ENCODE measurements at regions not wholly inside any gene's neighbourhood (a gene's known extent, or its start where the extent isn't known, plus 50 kb on each side); places are given as distances from the start of the nearest gene placed in this dataset.

DNA sequence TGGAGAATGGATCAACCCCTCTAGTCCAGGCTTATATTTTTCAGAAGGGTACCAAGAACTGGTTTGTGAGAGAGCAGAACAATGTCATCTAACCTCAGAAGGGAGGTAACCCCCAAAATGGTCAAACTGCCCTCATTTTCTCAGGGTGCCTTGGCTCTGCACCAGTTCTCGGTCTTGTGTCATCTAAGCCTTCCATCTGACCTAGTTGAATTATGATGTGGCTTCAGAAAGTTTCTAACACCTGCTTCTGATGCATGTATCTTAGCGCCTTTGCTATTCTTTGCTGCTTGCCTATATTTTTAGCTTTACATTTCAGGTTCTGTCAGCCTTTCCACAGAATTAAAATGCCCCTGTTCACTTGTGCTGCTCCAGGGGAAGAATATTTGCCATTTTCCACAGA lies 91.7 kb upstream of the E2F8 start:
- no peak for DNase-seq (ENCODE audit: low read depth)

DNA sequence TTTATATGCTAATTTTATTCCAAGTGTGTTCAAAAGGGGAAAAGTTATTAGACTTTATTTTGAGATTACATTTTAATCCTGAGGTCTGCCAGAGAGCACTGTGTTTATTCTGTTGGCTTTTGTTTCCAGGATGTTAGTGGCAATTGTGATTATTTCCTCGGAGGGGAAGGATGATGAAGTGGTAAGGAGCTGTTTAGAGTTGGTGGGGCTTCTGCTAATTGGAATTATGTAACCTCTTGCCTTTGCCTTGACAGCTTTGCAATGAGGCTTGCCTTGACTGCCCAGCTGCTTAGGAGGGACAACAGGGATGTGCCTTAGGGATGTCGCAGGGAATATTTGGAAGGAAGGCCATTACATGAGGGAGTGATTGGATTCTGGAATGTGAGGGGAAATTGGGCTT lies 89.7 kb upstream of the E2F8 start:
- DNase-seq (ENCODE audit: low read depth) = no peak

GRCh38 chr11:19329970-19330369 lies 89.2 kb upstream of the E2F8 start:
- no peak for DNase-seq (ENCODE audit: low read depth)

- no peak for DNase-seq (ENCODE audit: low read depth)
Measured at GRCh38 chr11:19328586-19329311, 88.0 kb upstream of the E2F8 start.

GRCh38 chr11:19327280-19327679 lies 86.5 kb upstream of the E2F8 start:
- no peak for DNase-seq (ENCODE audit: low read depth)

DNA sequence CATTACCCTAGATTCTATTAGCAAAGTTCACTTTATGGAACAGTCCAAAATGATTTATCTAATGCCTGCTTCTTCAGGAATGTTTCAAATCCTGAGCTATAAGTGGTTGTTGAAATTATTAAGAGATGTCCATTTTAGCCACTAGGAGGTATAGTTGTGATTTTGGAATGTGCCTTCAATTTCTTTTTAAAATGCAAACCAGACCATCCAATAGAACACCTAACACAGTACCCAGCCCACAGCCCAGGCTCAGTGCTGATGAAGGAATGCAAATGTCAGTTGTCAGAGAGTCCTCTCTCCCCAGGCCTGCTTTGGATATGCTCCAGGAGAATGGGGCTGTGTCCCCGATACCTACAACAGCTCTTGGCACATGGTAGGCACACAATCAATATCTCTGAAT lies 85.8 kb upstream of the E2F8 start:
- DNase-seq (ENCODE audit: low read depth) = no peak

DNA sequence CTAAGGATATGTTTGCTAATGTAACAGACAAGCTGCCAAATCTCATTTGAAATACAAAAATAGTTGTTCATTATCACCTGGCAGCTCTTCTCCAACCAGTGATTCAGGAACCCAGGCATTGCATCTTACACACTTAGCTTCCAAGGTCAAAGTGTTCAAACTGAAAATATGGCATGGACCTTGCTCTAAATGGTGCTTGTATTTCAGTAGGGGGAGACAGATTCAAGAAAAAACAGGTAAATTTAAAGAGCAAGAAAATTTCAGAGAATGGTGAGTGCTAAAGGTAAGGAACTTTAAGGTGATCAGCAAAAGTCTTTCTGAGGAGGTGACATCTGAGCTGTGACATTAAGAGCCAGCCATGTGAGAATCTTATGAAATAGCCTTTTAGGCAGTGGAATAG lies 82.8 kb upstream of the E2F8 start:
- DNase-seq (ENCODE audit: low read depth) = no peak

DNA sequence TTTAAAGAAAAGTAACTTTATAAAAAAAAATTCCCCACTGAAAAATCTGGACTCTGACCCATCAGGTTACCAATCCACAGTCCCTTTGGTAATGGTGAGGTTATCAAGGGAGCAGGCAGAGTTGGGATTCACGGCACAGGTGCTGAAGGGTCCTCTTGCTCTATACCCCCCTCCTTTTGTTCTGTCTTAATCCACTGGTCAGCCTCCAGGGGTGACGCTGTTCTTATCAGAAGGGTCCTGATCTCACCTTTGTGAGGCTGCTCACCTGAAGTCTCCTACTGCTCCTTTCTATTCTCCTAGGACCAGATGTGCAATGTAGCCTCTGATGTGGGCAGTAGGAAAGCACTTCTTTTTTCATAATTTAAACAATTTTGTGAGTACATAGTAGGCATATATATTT lies 80.6 kb upstream of the E2F8 start:
- DNase-seq (ENCODE audit: low read depth) = no peak

- no peak for DNase-seq (ENCODE audit: low read depth)
Measured at GRCh38 chr11:19320827-19321226, 80.1 kb upstream of the E2F8 start.

GRCh38 chr11:19316434-19316833 lies 75.7 kb upstream of the E2F8 start:
- no peak for DNase-seq (ENCODE audit: low read depth)

DNA sequence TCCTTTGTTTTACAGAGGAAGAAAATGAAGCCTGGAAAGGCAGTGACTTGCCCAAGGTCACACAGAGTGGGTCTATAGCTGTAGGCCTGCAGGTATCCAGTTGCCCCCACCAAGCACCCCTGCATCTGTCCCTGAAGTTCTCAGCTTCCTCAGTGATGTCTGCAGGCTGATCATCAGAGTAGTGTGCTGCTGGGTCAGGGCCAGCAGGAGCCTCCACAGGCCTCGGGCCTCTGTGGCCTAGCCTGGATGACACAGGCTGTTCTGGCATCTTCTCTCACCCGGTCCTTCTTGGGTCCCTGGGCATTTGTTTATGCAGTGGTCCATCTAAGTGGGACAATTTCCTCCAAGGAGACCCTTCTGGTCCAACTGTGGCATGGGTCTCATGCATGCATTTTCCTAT lies 74.8 kb upstream of the E2F8 start:
- DNase-seq (ENCODE audit: low read depth) = no peak

DNA sequence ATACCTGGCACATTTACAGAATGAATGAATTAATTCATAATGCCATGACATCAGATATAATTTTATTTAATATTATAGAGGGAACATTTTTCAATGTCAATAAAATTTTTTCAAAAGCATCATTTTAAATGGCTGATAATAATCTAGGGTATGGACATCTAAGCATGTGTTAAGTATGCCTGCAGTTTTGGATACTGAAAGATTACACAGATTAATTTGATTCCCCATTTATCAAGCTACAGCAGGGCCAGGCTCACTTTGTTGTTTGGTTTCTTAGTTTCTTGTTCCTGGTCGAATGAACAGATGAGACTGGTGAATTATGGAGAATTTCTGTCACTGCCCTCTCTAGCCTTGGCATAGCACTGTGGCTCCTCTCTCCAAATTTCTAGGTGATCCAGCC lies 72.4 kb upstream of the E2F8 start:
- no peak for DNase-seq (ENCODE audit: low read depth)

- DNase-seq (ENCODE audit: low read depth) = no peak
Measured at GRCh38 chr11:19311308-19312030, 70.7 kb upstream of the E2F8 start.

- no peak for DNase-seq (ENCODE audit: low read depth)
Measured at GRCh38 chr11:19307498-19307897, 66.8 kb upstream of the E2F8 start.

DNA sequence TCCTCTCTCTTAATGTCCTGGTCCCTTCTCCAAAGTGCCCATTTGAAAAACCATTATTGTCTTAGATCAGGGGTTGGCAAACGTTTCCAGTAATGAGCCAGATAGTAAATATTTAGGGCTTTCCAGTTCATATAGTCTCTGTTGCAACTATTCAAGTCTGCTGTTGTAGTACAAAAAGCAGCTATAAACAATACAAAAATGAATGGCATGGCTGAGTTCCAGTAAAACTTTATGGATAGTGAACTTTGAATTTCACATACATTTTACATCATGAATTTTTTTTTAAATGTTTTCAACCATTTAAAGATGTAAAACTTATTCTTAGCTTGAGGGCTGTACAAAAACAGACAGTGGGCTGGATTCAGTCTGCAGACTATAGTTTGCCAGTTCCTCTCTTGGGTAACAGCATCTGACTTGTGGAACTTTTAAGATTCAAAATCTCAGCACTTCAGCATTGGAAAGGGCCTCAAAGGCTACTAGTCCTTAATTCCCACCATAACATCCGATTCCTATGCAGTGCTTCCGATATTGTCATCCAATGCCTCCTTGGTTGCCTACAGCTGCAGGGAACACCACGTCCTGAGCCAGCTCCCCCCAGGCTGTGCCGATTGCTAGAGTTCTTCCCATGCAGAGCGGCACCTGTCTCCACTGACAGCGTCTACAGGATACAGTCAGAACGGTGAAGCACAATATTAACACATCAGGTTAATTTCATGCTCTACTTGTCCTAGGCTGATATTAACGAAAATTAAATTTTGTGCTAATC lies 65.6 kb upstream of the E2F8 start:
- DNase-seq (ENCODE audit: low read depth) = no peak

GRCh38 chr11:19301361-19301760 lies 60.6 kb upstream of the E2F8 start:
- DNase-seq (ENCODE audit: low read depth) = peak; percentile 34

DNA sequence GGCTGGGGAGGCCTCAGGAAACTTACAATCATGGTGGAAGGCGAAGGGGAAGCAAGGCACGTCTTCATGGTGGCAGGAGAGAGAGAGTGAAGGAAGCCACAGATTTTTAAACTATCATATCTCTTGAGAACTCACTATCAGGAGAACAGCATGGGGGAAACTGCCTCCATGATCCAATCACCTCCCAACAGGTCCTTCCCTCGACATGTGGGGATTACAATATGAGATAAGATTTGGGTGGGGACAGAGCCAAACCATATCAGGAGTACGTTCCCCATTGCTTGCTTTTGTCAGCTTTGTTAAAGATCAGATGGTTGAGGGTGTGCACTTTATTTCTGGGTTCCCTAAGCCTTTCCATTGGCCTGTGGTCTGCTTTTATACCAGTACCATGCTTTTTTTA lies 53.7 kb upstream of the E2F8 start:
- DNase-seq (ENCODE audit: low read depth) = no peak

- DNase-seq (ENCODE audit: low read depth) = no peak
Measured at GRCh38 chr11:19291064-19291463, 50.3 kb upstream of the E2F8 start.

Data from HS-5 (cell line).